ENCODE measurements at regions not wholly inside any gene's neighbourhood (a gene's known extent, or its start where the extent isn't known, plus 50 kb on each side); places are given as distances from the start of the nearest gene placed in this dataset.
A peak's percentile ranks its signal among the peaks of the same experiment; 100 is the strongest.

DNA sequence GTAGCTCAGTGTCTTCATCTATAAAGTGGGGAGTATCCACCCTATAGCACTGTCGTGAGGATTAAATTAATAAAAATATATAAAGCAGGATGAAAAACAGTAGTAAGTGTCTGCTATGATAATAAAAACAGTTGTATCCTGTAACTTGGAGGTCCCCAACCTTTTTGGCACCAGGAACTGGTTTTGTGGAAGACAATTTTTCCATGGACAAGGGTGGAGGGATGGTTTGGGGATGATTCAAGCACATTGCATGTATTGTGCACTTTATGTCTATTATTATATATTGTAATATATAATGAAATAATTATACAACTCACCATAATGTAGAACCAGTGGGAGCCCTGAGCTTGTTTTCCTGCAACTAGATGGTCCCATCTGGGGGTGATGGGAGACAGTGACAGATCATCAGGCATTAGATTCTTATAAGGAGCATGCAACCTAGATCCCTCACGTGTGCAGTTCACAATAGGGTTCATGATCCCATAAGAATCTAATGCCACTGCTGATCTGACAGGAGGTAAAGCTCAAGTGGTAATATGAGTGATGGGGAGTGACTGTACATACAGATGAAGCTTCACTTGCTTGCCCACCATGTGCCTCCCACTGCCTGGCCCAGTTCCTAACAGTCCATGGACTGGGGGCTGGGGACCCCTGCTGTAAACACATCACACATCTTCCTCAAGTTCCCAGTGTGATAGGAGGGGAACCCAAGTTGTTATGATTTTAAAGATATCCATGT lies 177.4 kb upstream of the DAPK1 start:
- TF ChIP-seq, protein P1, sequence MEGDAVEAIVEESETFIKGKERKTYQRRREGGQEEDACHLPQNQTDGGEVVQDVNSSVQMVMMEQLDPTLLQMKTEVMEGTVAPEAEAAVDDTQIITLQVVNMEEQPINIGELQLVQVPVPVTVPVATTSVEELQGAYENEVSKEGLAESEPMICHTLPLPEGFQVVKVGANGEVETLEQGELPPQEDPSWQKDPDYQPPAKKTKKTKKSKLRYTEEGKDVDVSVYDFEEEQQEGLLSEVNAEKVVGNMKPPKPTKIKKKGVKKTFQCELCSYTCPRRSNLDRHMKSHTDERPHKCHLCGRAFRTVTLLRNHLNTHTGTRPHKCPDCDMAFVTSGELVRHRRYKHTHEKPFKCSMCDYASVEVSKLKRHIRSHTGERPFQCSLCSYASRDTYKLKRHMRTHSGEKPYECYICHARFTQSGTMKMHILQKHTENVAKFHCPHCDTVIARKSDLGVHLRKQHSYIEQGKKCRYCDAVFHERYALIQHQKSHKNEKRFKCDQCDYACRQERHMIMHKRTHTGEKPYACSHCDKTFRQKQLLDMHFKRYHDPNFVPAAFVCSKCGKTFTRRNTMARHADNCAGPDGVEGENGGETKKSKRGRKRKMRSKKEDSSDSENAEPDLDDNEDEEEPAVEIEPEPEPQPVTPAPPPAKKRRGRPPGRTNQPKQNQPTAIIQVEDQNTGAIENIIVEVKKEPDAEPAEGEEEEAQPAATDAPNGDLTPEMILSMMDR (IDR thresholded peaks at IDR 0.05): no peak

GRCh38 chr9:87322840-87323635 lies 174.6 kb upstream of the DAPK1 start:
- TF ChIP-seq, protein P1 (IDR thresholded peaks at IDR 0.05): no peak

DNA sequence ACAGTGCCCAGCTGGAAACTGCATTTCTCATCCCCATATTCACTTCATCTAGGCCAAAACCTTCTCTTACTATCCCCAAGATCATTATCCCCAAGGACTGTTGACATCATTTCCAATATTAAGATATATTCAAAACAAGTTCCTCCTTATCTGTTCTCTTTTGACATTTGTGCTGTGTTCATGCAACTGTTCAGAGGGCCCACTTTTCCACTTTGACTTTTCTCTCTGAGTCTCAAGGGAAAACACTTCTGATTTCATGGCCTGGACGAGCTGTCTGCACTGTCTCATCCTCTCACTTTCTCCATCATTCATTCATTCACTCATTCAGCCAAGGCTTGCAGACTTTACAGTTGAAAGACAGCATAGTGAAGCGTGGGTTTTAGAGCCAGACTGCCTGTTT lies 173.7 kb upstream of the DAPK1 start:
- TF ChIP-seq, protein P1 (IDR thresholded peaks at IDR 0.05): no peak

DNA sequence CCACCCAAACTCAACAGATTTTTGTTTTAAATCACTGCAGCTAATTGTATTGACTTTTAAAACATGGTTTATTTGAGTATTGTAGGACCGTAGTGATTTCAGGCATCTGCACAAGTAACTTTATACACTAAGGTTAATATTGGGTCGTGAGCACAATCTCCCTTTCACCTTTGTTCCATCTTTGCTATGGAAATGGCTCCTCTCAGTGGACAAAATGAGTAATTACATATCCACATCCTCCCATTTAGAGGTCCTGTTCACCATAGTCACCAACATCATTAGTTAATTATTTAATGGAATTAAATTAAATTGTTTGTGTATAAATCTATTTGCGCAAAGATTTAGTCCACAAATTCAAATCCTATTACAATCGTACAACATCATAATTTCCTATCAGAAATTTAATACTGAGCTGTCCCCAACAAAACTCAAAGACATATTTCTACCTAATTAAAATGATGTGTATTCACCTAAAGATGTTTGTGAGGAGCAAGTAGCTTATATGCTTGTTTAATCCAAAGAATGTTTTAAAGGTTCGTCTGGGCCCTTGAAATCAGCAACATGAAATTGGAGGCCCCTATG lies 173.0 kb upstream of the DAPK1 start:
- TF ChIP-seq, protein P1 (IDR thresholded peaks at IDR 0.05): peak; percentile 75

- TF ChIP-seq, protein P1 (IDR thresholded peaks at IDR 0.05): no peak
These were observed 170.0 kb upstream of the DAPK1 start for GRCh38 chr9:87327575-87328125.

GRCh38 chr9:87333802-87334201 lies 163.9 kb upstream of the DAPK1 start:
- TF ChIP-seq, protein P1 (IDR thresholded peaks at IDR 0.05): no peak

GRCh38 chr9:87334366-87334765 lies 163.3 kb upstream of the DAPK1 start:
- TF ChIP-seq, protein P1 (IDR thresholded peaks at IDR 0.05): no peak
